ENCODE measurements at regions not wholly inside any gene's neighbourhood (a gene's known extent, or its start where the extent isn't known, plus 50 kb on each side); places are given as distances from the start of the nearest gene placed in this dataset.

GRCh38 chr16:35176449-35176848 lies 1717.0 kb downstream of the TP53TG3F start:
- Histone ChIP-seq H3K27ac (ENCODE audit: extremely low read depth, low read depth, low read length) (no peak overlapping the region), H3K36me3 (ENCODE audit: control insufficient read depth in 2 of 2, insufficient read depth in 1 of 2, low read length in 2 of 2) (no peaks in the 10 kb centered on the region), H3K4me1 (ENCODE audit: control insufficient read depth, insufficient read depth, low read length) (no peaks in the 10 kb centered on the region), H3K9me3 (ENCODE audit: control insufficient read depth, insufficient read depth, low read depth, low read length) (no peaks in the 10 kb centered on the region), H3K4me3 (ENCODE audit: low read depth, low read length) (no peak overlapping the region)
- TF ChIP-seq ZNF174 (tag by site-specific recombination; IDR thresholded peaks at IDR 0.05): no peak
- TF ChIP-seq ELK4 (IDR thresholded peaks at IDR 0.05; ENCODE audit: borderline replicate concordance, low read depth, low read length): no peak
- TF ChIP-seq ZNF558 (tag by site-specific recombination; IDR thresholded peaks at IDR 0.05): no peak
- no peak for TF ChIP-seq SP7 (tag by site-specific recombination; IDR thresholded peaks at IDR 0.05)
- TF ChIP-seq, protein P1, sequence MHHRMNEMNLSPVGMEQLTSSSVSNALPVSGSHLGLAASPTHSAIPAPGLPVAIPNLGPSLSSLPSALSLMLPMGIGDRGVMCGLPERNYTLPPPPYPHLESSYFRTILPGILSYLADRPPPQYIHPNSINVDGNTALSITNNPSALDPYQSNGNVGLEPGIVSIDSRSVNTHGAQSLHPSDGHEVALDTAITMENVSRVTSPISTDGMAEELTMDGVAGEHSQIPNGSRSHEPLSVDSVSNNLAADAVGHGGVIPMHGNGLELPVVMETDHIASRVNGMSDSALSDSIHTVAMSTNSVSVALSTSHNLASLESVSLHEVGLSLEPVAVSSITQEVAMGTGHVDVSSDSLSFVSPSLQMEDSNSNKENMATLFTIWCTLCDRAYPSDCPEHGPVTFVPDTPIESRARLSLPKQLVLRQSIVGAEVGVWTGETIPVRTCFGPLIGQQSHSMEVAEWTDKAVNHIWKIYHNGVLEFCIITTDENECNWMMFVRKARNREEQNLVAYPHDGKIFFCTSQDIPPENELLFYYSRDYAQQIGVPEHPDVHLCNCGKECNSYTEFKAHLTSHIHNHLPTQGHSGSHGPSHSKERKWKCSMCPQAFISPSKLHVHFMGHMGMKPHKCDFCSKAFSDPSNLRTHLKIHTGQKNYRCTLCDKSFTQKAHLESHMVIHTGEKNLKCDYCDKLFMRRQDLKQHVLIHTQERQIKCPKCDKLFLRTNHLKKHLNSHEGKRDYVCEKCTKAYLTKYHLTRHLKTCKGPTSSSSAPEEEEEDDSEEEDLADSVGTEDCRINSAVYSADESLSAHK (tag by site-specific recombination; IDR thresholded peaks at IDR 0.05): no peak
- TF ChIP-seq ZSCAN16 (tag by site-specific recombination; IDR thresholded peaks at IDR 0.05): no peak
- TF ChIP-seq, protein P2, sequence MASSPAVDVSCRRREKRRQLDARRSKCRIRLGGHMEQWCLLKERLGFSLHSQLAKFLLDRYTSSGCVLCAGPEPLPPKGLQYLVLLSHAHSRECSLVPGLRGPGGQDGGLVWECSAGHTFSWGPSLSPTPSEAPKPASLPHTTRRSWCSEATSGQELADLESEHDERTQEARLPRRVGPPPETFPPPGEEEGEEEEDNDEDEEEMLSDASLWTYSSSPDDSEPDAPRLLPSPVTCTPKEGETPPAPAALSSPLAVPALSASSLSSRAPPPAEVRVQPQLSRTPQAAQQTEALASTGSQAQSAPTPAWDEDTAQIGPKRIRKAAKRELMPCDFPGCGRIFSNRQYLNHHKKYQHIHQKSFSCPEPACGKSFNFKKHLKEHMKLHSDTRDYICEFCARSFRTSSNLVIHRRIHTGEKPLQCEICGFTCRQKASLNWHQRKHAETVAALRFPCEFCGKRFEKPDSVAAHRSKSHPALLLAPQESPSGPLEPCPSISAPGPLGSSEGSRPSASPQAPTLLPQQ (tag by site-specific recombination; IDR thresholded peaks at IDR 0.05): no peak
- TF ChIP-seq ZNF473 (tag by site-specific recombination; IDR thresholded peaks at IDR 0.05): no peak
- TF ChIP-seq ZNF350 (tag by site-specific recombination; IDR thresholded peaks at IDR 0.05): no peak
- no peak for TF ChIP-seq ZNF19 (tag by site-specific recombination; IDR thresholded peaks at IDR 0.05; ENCODE audit: low read depth)
- TF ChIP-seq ZNF274 (IDR thresholded peaks at IDR 0.05; ENCODE audit: low read length): no peak
- no peak for TF ChIP-seq ZNF274 (tag by site-specific recombination; IDR thresholded peaks at IDR 0.05; ENCODE audit: borderline replicate concordance)
- no peak for TF ChIP-seq ZNF830 (tag by site-specific recombination; IDR thresholded peaks at IDR 0.05; ENCODE audit: low read depth)
- no peak for TF ChIP-seq SALL2 (tag by site-specific recombination; IDR thresholded peaks at IDR 0.05; ENCODE audit: borderline replicate concordance)
- TF ChIP-seq ZNF664 (tag by site-specific recombination; IDR thresholded peaks at IDR 0.05): no peak
- no peak for TF ChIP-seq REST (tag by site-specific recombination; IDR thresholded peaks at IDR 0.05)
- TF ChIP-seq SP2 (tag by site-specific recombination; IDR thresholded peaks at IDR 0.05): no peak
- no peak for TF ChIP-seq ZFP37 (tag by site-specific recombination; IDR thresholded peaks at IDR 0.05)
- ChIA-PET CTCF (no interaction called here), POLR2A (no interaction called here)

DNA sequence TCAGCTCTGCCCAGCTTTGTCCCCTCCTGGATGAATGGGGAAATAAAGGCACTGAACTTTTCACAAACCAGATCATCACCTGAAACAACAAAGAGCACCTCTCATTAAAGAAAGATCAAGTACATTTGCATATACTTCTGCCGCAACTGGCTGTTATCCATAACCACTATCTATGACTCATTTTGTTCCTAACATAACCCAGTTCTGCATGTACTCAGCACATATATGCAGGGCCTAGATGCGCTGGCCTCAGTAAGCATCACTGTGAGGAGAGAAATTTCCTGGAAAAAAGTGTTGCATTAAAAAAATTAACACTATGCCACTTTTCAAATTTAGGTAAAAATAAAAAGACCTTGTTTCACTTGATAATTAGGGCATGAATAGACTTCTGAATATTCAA lies 1718.4 kb downstream of the TP53TG3F start:
- Histone ChIP-seq H3K4me1 (ENCODE audit: control insufficient read depth, insufficient read depth, low read length) (no peaks in the 10 kb centered on the region), H3K9me3 (ENCODE audit: control insufficient read depth, insufficient read depth, low read depth, low read length) (no peaks in the 10 kb centered on the region), H3K27ac (ENCODE audit: extremely low read depth, low read depth, low read length) (no peak overlapping the region), H3K36me3 (ENCODE audit: control insufficient read depth in 2 of 2, insufficient read depth in 1 of 2, low read length in 2 of 2) (no peaks in the 10 kb centered on the region), H3K4me3 (ENCODE audit: low read depth, low read length) (no peak overlapping the region)
- ChIA-PET CTCF (interaction anchor here (0.8 kb wide), 1 partner anchor 62 kb away, joined by 3 read pairs; no protein-coding TSS in a partner anchor), POLR2A (no interaction called here)
- TF ChIP-seq ZNF266 (tag by site-specific recombination; IDR thresholded peaks at IDR 0.05; ENCODE audit: low read depth) (no peak), ZNF518A (tag by site-specific recombination; conservative IDR thresholded peaks at IDR 0.05; ENCODE audit: low read depth) (no peak), SALL2 (tag by site-specific recombination; IDR thresholded peaks at IDR 0.05; ENCODE audit: borderline replicate concordance) (no peak), ZNF223 (tag by site-specific recombination; IDR thresholded peaks at IDR 0.05) (no peak), ZBTB48 (tag by site-specific recombination; IDR thresholded peaks at IDR 0.05) (no peak)
